ENCODE measurements at regions not wholly inside any gene's neighbourhood (a gene's known extent, or its start where the extent isn't known, plus 50 kb on each side); places are given as distances from the start of the nearest gene placed in this dataset.

DNA sequence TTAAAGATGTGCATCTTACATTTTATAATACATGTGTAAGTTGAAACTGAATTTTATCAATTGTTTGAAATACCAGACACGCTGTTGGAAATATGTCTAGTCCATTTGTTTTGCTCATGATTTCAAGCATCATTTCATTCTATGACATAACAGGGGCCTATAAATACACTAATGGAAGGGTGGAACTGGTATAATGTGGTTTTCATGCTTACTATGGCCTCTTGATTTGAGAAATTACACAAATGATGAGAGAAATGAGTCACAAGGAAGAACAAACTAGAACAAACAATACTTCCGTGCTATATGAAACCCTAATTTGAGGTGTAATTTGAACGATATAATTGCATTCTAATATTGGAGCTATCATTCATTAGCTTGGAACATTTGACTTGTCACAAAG lies 663.4 kb downstream of the SLC16A7 start:
- peak; percentile 29 for DNase-seq

GRCh38 chr12:60262378-60262777 lies 666.5 kb downstream of the SLC16A7 start:
- no peak for DNase-seq

DNA sequence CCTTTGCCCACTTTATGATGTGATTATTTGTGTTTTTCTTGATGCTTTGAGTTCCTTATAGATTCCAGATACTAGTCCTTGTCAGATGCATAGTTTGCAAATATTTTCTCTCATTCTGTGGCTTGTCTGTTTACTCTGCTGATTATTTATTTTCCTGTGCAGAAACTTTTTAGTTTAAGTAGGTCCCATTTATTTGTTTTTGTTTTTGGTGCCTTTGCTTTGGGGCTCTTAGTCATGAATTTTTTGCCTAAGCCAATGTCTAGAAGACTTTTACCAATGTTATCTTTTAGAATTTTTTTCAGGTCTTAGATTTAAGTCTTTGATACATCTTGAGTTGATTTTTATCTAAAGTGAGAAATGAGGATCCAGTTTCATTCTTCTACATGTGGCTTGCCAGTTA lies 667.3 kb downstream of the SLC16A7 start:
- DNase-seq = no peak

DNA sequence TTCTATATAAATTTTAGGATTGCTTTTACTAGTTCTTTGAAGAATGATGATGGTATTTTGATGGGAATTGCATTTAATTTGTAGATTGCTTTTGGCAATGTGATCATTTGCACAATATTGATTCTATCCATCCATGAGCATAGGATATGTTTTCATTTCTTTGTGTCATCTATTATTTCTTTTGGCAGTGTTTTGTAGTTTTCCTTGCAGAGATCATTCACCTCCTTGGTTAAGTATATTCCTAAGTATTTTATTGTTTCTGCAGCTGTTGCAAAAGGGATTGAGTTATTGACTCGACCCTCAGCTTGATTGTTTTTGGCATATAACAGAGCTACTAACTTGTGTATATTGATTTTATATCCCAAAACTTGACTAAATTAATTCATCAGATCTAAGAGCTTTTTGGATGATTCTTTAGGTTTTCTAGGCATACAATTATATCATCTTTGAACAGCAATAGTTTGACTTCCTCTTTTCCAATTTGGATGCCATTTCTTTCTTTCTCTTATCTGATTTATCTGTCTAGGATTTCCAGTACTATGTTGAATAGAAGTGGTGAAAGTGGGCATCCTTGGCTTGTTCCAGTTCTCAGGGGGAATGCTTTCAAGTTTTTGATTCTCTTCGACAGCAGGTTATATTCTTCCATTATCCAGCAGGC lies 668.1 kb downstream of the SLC16A7 start:
- DNase-seq = no peak

GRCh38 chr12:60265741-60266140 lies 669.9 kb downstream of the SLC16A7 start:
- DNase-seq = no peak

GRCh38 chr12:60266381-60266852 lies 670.6 kb downstream of the SLC16A7 start:
- DNase-seq = no peak

GRCh38 chr12:60269611-60270269 lies 673.9 kb downstream of the SLC16A7 start:
- DNase-seq = no peak

GRCh38 chr12:60271816-60272215 lies 676.0 kb downstream of the SLC16A7 start:
- DNase-seq = no peak

- no peak for DNase-seq
These were observed 682.4 kb downstream of the SLC16A7 start for GRCh38 chr12:60278209-60278608.

GRCh38 chr12:60279221-60279620 lies 683.4 kb downstream of the SLC16A7 start:
- no peak for DNase-seq

DNA sequence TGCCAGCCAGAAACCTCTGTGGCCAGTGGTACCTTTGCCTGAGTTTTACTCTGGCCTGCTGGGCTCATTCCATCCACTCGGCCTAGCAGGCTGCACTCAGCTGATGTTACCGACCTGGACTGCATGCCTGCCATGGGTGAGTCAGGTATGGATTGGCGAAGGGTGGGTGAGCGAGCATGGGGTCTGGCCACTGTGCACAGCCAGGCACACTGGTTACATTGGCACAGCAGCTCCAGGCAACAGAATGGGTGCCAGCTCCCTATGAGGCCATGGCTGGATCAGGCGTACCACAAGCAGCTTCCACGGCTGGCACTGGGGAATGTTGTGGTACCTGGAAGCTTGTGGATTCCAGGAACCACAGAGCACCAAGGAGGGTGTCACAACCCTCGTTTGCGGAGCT lies 685.7 kb downstream of the SLC16A7 start:
- DNase-seq = no peak

DNA sequence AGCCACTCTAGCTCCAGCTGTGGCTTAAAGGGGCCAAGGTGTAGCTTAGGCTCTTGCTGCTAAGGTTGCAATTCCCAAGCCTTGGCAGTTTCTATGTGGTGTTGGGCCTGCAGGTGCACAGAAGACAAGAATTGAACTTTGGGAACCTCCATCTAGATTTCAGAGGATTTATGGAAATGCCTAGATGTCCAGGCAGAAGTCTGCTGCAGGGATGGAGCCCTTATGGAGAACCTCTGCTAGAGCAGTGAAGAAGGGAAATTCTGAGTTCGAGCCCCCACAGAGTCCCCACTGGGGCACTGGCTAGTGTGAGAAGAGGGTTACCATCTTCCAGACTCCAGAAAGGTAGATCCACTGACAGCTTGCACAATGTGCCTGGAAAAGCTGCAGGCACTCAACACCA lies 694.7 kb downstream of the SLC16A7 start:
- DNase-seq = no peak

DNA sequence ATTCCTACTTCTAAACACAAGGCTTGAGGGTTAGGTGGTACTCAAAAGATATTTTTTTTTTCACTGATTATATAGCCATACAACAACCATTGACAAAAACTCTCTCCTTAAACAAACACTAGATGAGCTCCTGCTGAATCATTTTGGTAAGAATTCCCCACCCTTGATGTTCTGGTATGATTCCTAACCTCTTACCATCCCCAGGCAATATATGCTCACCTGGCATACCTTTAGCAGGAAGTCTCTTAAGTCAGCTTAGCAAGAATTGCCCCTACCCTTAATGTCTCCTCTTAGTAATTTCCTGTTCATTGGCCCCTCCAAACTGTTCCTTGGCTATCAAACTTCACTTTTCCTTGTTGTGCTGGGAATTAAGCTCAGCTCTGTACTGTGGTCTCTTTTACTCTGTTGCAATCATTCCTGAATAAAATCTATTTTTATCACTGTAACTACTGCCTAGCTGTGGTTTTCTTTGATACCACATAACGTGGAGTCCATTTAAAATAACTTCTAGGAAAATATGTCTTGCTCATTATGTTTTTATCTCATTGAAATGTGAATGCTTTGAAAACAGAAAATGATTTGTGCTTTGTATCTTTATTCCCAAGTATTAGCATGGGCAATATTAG lies 712.6 kb downstream of the SLC16A7 start:
- DNase-seq = no peak

DNA sequence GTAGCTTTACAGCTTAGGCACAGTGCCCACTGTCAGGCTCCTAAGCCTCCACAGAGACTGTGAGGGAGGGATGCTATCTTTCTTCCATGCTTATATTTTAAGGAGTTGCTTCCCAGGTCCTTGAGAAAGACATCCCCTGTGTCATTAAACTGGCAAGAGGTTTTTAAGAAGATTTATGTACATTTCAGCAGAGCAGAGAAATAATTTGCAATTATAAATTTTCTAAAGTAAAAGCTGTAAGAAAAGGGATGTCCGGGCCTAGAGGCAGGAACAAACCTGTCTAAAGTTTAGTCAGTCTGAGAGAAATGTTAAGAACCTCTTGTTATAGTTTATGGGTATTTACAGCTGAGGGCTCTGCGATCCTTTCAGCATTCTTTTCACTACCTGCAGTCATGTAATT lies 716.1 kb downstream of the SLC16A7 start:
- DNase-seq = no peak

- DNase-seq = no peak
These were observed 721.5 kb downstream of the SLC16A7 start for GRCh38 chr12:60317361-60317760.

- DNase-seq = no peak
These were observed 728.9 kb downstream of the SLC16A7 start for GRCh38 chr12:60324746-60325145.

DNA sequence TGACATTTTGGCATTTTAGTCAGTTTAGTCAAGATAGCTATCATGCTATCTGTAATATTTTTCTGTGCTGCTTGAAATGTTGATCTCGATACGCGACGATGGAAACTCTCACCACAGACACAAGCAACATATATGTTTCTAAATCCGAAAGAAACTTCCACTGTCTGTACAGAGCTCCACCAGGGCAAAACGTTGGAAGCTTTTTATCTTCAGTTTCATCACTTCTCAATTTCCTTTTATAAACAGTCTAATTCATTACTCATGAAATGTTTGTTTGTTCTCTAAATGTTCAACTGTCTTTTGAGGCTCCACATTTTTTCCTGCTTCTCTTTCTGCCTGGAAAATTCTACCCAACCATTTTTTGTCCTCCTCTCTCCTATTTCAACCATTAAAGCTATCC lies 737.6 kb downstream of the SLC16A7 start:
- DNase-seq = no peak

GRCh38 chr12:60335745-60336144 lies 739.9 kb downstream of the SLC16A7 start:
- DNase-seq = peak; percentile 10

- DNase-seq = no peak
These were observed 742.2 kb downstream of the SLC16A7 start for GRCh38 chr12:60337839-60338549.

- DNase-seq = no peak
These were observed 749.6 kb downstream of the SLC16A7 start for GRCh38 chr12:60345442-60345841.

- DNase-seq = no peak
These were observed 753.6 kb downstream of the SLC16A7 start for GRCh38 chr12:60349232-60349978.

- no peak for DNase-seq
These were observed 791.5 kb downstream of the SLC16A7 start for GRCh38 chr12:60387356-60387755.

DNA sequence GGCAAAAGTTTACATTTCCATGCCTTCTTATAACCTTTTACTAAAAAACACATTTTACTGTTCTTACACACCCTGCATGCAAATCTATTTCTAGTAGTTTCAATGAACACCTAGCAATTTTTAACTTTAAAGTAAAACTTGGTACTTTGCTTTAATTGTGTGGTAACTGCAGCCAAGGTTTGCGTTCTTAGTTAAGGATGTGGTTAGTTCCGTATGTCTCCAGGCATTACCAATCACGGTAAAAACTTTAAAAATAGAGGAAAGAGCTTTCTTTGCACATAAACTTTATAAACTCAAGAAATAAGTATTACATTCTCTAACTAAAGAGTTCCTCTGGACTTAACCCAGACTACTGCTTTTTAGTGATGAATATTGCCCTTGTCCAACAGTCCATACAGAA lies 795.2 kb downstream of the SLC16A7 start:
- no peak for DNase-seq
